H1 (cell line): ENCODE measurements at regions not wholly inside any gene's neighbourhood (a gene's known extent, or its start where the extent isn't known, plus 50 kb on each side); places are given as distances from the start of the nearest gene placed in this dataset.

Experiments used
- SP2 ChIP-seq: IDR thresholded peaks from 2 replicates; pipeline ENCODE4 v1.6.1; 2012; ENCODE audit warnings: mild to moderate bottlenecking, low read length, inconsistent platforms
- TAF7 ChIP-seq: optimal IDR thresholded peaks from 2 replicates; pipeline ENCODE3; 2011; ENCODE audit warnings: low read depth, mild to moderate bottlenecking, inconsistent platforms, low read length, moderate library complexity, borderline replicate concordance
- TBP ChIP-seq: IDR thresholded peaks from 2 replicates; pipeline ENCODE4 v1.6.1; 2011; ENCODE audit warnings: low read depth, low read length, improper control_type of control experiment
- TF ChIP-seq, protein P1 (sequence below): IDR thresholded peaks from 2 replicates; pipeline ENCODE4 v1.6.1; 2012; ENCODE audit warnings: low read length, inconsistent platforms

DNA sequence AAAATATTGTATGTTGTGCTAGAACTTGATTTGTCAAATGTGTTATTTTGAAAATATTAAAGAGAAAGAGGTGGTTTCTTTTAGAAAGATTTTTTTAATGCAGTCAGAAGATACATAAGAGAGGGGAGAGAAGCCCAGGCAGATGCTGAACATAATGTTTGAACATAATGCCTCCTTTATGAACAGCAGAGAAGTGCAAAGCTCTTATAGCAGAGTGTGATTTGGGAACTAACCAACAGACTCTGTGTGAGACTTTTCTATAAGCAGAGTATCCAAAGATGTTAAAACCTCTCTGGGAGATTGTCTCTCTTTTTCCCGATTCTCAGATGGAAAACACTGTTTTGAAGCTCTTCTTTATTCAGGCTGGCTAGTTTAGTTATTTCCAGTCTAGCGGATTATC is 1274.1 kb upstream of the SPRY2 start (continued):
- TF ChIP-seq TBP, result no peak
- TF ChIP-seq, protein P1, sequence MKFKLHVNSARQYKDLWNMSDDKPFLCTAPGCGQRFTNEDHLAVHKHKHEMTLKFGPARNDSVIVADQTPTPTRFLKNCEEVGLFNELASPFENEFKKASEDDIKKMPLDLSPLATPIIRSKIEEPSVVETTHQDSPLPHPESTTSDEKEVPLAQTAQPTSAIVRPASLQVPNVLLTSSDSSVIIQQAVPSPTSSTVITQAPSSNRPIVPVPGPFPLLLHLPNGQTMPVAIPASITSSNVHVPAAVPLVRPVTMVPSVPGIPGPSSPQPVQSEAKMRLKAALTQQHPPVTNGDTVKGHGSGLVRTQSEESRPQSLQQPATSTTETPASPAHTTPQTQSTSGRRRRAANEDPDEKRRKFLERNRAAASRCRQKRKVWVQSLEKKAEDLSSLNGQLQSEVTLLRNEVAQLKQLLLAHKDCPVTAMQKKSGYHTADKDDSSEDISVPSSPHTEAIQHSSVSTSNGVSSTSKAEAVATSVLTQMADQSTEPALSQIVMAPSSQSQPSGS, result no peak
- no peak for TF ChIP-seq TAF7
- no peak for TF ChIP-seq SP2
